GM21390 (cell line): ENCODE measurements at regions not wholly inside any gene's neighbourhood (a gene's known extent, or its start where the extent isn't known, plus 50 kb on each side); places are given as distances from the start of the nearest gene placed in this dataset.
"Not testable (repeated sequence)": the region's sequence is repeated elsewhere in the genome, so short reads cannot be mapped to it uniquely, and the experiment has no call there.

Experiments
- ATAC-seq: cut with Tn5 transposase; IDR thresholded peaks from one replicate; pipeline ENCODE4 v1.9.1; 2021; ENCODE audit not compliant: unreplicated experiment

- no peak for ATAC-seq
Observed at GRCh38 chr15:91356083-91356482, 256.0 kb downstream of the SV2B start.

- ATAC-seq = no peak
Observed at GRCh38 chr15:91357011-91357410, 257.0 kb downstream of the SV2B start.

GRCh38 chr15:91357486-91357885, 257.4 kb downstream of the SV2B start:
- ATAC-seq = no peak

GRCh38 chr15:91358405-91358804, 258.3 kb downstream of the SV2B start:
- no peak for ATAC-seq

- ATAC-seq = not testable (repeated sequence)
Observed at GRCh38 chr15:91361696-91362095, 261.6 kb downstream of the SV2B start.

- no peak for ATAC-seq
Observed at GRCh38 chr15:91366111-91366510, 266.1 kb downstream of the SV2B start.

- no peak for ATAC-seq
Observed at GRCh38 chr15:91368611-91369010, 268.6 kb downstream of the SV2B start.

- ATAC-seq = no peak
Observed at GRCh38 chr15:91369823-91370222, 269.8 kb downstream of the SV2B start.

GRCh38 chr15:91371345-91371744, 271.3 kb downstream of the SV2B start:
- not testable (repeated sequence) for ATAC-seq

- ATAC-seq = no peak
Observed at GRCh38 chr15:91374336-91374735, 274.3 kb downstream of the SV2B start.

GRCh38 chr15:91376038-91376437, 276.0 kb downstream of the SV2B start:
- no peak for ATAC-seq

GRCh38 chr15:91380114-91380513, 280.1 kb downstream of the SV2B start:
- ATAC-seq = no peak

- no peak for ATAC-seq
Observed at GRCh38 chr15:91383532-91383931, 283.5 kb downstream of the SV2B start.

GRCh38 chr15:91384189-91384730, 284.2 kb downstream of the SV2B start:
- no peak for ATAC-seq

- no peak for ATAC-seq
Observed at GRCh38 chr15:91385311-91385710, 285.3 kb downstream of the SV2B start.

GRCh38 chr15:91393186-91393585, 293.1 kb downstream of the SV2B start:
- no peak for ATAC-seq

- no peak for ATAC-seq
Observed at GRCh38 chr15:91400481-91400880, 300.4 kb downstream of the SV2B start.

GRCh38 chr15:91407269-91407889, 307.3 kb downstream of the SV2B start:
- ATAC-seq = no peak

- ATAC-seq = no peak
Observed at GRCh38 chr15:91408476-91409076, 308.5 kb downstream of the SV2B start.

GRCh38 chr15:91409387-91409786, 309.3 kb downstream of the SV2B start:
- no peak for ATAC-seq

GRCh38 chr15:91411586-91411985, 311.5 kb downstream of the SV2B start:
- ATAC-seq = no peak

- ATAC-seq = no peak
Observed at GRCh38 chr15:91412138-91412928, 312.3 kb downstream of the SV2B start.
